ENCODE measurements at regions not wholly inside any gene's neighbourhood (a gene's known extent, or its start where the extent isn't known, plus 50 kb on each side); places are given as distances from the start of the nearest gene placed in this dataset.

- TF ChIP-seq POLR2A (IDR thresholded peaks at IDR 0.05) (no peak), EP300 (IDR thresholded peaks at IDR 0.05) (no peak), POLR2AphosphoS5 (IDR thresholded peaks at IDR 0.05) (no peak)
- TF ChIP-seq, protein P1, sequence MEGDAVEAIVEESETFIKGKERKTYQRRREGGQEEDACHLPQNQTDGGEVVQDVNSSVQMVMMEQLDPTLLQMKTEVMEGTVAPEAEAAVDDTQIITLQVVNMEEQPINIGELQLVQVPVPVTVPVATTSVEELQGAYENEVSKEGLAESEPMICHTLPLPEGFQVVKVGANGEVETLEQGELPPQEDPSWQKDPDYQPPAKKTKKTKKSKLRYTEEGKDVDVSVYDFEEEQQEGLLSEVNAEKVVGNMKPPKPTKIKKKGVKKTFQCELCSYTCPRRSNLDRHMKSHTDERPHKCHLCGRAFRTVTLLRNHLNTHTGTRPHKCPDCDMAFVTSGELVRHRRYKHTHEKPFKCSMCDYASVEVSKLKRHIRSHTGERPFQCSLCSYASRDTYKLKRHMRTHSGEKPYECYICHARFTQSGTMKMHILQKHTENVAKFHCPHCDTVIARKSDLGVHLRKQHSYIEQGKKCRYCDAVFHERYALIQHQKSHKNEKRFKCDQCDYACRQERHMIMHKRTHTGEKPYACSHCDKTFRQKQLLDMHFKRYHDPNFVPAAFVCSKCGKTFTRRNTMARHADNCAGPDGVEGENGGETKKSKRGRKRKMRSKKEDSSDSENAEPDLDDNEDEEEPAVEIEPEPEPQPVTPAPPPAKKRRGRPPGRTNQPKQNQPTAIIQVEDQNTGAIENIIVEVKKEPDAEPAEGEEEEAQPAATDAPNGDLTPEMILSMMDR (IDR thresholded peaks at IDR 0.05) = no peak
Measured at GRCh38 chr5:18311266-18311665, 677.0 kb downstream of the TAF11L14 start.
